ENCODE measurements at regions not wholly inside any gene's neighbourhood (a gene's known extent, or its start where the extent isn't known, plus 50 kb on each side); places are given as distances from the start of the nearest gene placed in this dataset.
"Not testable (repeated sequence)": the region's sequence is repeated elsewhere in the genome, so short reads cannot be mapped to it uniquely, and the experiment has no call there.

GRCh38 chr2:142571934-142572333 lies 305.5 kb upstream of the KYNU start:
- no peak for DNase-seq (ENCODE audit: low read depth)
- TF ChIP-seq CTCF (conservative IDR thresholded peaks at IDR 0.05; ENCODE audit: control insufficient read depth, insufficient read depth, low read depth, low read length) = no peak
- H3K4me3 ChIP-seq (ENCODE audit: control insufficient read depth, low read depth, low read length) = no peak overlapping the region

- no peak for DNase-seq (ENCODE audit: low read depth)
- no peak for TF ChIP-seq CTCF (conservative IDR thresholded peaks at IDR 0.05; ENCODE audit: control insufficient read depth, insufficient read depth, low read depth, low read length)
- H3K4me3 ChIP-seq (ENCODE audit: control insufficient read depth, low read depth, low read length) = no peak overlapping the region
These were observed 314.6 kb upstream of the KYNU start for GRCh38 chr2:142562900-142563299.

GRCh38 chr2:142561656-142562055 lies 315.8 kb upstream of the KYNU start:
- DNase-seq (ENCODE audit: low read depth) = no peak
- TF ChIP-seq CTCF (conservative IDR thresholded peaks at IDR 0.05; ENCODE audit: control insufficient read depth, insufficient read depth, low read depth, low read length) = no peak
- H3K4me3 ChIP-seq (ENCODE audit: control insufficient read depth, low read depth, low read length) = no peak overlapping the region

- no peak for DNase-seq (ENCODE audit: low read depth)
- TF ChIP-seq CTCF (conservative IDR thresholded peaks at IDR 0.05; ENCODE audit: control insufficient read depth, insufficient read depth, low read depth, low read length) = no peak
- H3K4me3 ChIP-seq (ENCODE audit: control insufficient read depth, low read depth, low read length) = no peak overlapping the region
These were observed 320.1 kb upstream of the KYNU start for GRCh38 chr2:142557391-142557790.

GRCh38 chr2:142545999-142546398 lies 331.5 kb upstream of the KYNU start:
- not testable (repeated sequence) for H3K4me3 ChIP-seq (ENCODE audit: control insufficient read depth, low read depth, low read length)

GRCh38 chr2:142545036-142545435 lies 332.4 kb upstream of the KYNU start:
- H3K4me3 ChIP-seq (ENCODE audit: control insufficient read depth, low read depth, low read length) = no peak overlapping the region
- no peak for DNase-seq (ENCODE audit: low read depth)
- no peak for TF ChIP-seq CTCF (conservative IDR thresholded peaks at IDR 0.05; ENCODE audit: control insufficient read depth, insufficient read depth, low read depth, low read length)

More at GRCh38 chr2:142545999-142546398, 331.5 kb upstream of the KYNU start:
- not testable (repeated sequence) for DNase-seq (ENCODE audit: low read depth)

GRCh38 chr2:142544173-142544572 lies 333.3 kb upstream of the KYNU start:
- H3K4me3 ChIP-seq (ENCODE audit: control insufficient read depth, low read depth, low read length) = no peak overlapping the region
- DNase-seq (ENCODE audit: low read depth) = no peak
- no peak for TF ChIP-seq CTCF (conservative IDR thresholded peaks at IDR 0.05; ENCODE audit: control insufficient read depth, insufficient read depth, low read depth, low read length)
